SK-MEL-5 (cell line): ENCODE measurements at regions not wholly inside any gene's neighbourhood (a gene's known extent, or its start where the extent isn't known, plus 50 kb on each side); places are given as distances from the start of the nearest gene placed in this dataset.
A peak's percentile ranks its signal among the peaks of the same experiment; 100 is the strongest.

Experiments
- DNase-seq: peaks from one replicate; pipeline ENCODE4 v3.0.0-alpha.2; 2016; ENCODE audit warnings: low read depth, low spot score
- in situ Hi-C: cut with HindIII; loops from 2 replicates; pipeline ENCODE4 v1.10.0; 2016; ENCODE audit warnings: low sequenced_read_pairs, high pct_unique_total_duplicates, low pct_unique_long_range_greater_than_20kb

DNA sequence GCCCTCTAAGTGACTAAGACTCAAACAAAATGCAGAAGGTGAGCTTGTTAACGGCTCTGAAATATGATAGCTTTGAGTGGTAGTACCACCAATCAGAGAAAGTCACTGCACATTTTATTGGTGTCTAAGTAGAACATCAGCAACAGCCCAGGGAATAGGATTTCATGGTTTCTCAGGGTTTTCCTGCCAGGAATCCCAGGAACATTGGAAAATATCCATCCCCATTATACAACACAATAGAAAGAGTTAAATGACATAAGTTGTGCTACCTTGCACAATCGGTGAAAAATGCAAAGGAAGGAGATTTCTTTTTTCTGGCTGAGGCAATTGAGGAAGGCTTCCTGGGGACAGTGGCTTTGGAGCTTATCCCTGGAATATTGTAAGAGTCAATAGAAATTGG lies 283.1 kb downstream of the HLX start:
- in situ Hi-C loops, result no loop called here
- no peak for DNase-seq

- in situ Hi-C loops, result no loop called here
- no peak for DNase-seq
Measured at GRCh38 chr1:221162939-221163338, 283.7 kb downstream of the HLX start.

DNA sequence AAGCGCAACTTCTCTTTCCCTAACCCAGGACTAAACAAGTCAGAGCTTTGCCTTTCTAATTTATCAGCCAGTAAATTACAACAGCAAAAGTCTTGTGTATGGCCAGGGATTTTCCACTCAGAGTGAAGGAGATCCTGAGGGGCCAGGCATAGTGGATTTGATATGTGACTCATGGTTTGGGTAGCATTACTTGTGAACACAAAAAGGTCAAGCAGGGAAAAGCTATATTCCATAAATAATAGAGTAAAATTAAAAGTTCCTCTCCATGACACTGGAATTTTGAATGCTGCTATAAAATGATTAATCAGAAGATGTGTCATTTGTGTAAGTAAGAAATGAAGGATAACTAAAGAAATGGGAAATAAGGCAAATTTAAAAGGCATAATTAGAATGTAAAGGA lies 284.8 kb downstream of the HLX start:
- DNase-seq, result no peak
- in situ Hi-C loops, result no loop called here

GRCh38 chr1:221164951-221165838 lies 286.0 kb downstream of the HLX start:
- no peak for DNase-seq
- in situ Hi-C loops, result no loop called here

DNA sequence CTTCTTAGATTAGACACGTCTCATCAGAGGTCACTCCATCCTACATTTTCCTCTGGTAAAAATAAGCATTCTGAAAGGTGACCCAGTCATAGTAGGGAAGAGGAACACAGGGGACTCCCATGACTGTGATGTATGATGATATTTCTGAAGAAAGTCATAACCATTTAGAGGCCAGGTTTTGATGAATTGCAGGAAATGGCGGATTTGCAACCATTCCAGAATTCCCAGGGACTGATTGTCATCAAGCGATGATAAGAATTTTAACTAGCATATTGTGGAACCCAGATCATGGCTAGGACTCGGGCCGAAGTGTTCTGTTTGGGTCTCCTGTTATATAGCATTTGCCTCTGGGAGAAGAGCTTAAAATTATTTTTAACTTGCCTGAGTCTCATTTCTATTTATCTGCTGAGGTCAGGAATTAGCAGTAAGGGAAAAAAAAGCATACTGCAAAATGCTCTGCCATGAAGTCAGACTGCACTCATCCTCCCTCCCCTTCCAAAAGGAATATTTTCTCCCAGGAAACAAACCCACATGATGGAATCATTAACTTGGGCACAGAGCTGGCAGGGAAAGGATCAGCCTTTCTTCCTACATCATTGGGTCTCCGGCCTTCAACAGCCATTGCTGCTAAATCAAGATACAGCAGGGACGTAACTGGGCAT lies 286.7 kb downstream of the HLX start:
- in situ Hi-C loops, result no loop called here
- DNase-seq, result no peak

GRCh38 chr1:221166559-221167318 lies 287.5 kb downstream of the HLX start:
- in situ Hi-C loops, result no loop called here
- no peak for DNase-seq

DNA sequence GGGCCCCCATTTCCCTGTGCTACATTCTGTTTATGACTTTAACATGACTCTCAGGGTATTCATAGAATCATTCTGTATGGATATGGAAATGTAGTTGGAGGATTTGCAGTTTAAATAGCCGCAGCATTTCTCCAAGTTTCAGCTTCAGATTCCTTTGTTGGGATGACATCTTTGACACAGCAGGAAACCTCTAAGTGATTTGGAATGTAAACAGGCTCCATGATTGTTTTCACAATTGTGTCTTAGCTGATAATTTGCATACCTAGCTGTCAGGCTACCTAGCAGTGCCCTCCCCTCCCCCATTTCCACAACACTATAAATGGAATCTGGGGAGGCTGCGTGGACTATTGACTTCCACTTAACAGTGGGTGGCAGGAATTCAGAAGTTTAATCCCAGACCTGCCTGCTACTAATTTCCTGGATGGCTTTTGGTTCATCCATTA lies 290.2 kb downstream of the HLX start:
- DNase-seq, result no peak
- in situ Hi-C loops, result no loop called here

GRCh38 chr1:221170171-221170570 lies 290.9 kb downstream of the HLX start:
- DNase-seq, result no peak
- in situ Hi-C loops, result no loop called here

GRCh38 chr1:221171768-221172167 lies 292.5 kb downstream of the HLX start:
- DNase-seq, result no peak
- in situ Hi-C loops, result no loop called here

DNA sequence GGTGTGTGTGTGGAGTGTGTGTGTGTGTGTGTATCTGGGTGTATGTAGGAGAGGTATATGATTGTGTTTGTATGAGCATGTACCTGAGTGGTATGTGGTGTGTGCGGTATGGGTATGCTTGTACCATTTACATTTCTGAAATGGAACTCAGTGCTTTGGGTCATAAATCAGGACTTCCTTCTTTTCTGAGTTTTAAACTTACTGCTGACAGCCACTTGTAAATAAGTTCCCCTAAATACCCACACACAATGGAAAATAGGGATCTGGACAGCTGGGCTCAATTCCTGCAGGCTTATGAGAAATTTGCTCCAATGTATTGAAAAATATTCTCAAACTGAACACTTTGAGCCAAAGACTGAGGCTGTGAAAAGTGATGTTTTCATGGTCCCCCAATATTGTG lies 293.6 kb downstream of the HLX start:
- DNase-seq, result no peak
- in situ Hi-C loops, result no loop called here

- peak; percentile 52 for DNase-seq
- in situ Hi-C loops, result no loop called here
Measured at GRCh38 chr1:221174330-221174993, 295.2 kb downstream of the HLX start.

DNA sequence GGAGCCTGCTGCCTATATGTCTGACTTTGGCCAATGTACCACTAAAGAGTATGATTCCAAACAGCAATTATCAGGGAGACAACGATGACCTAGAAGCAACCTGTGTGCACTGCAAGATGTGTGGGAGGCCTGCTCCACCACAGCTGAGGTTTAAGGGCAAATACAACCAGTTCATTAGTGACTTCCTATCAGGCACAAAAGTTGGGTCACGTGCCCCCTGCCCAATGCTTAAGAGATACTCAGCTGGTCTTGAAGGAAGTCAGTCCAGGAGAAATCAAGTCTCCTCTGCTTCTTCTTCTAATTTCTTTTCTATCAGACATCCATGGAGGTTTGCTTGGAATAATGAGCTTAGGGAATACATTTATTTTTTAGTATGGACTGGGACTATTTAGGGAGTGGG lies 296.0 kb downstream of the HLX start:
- in situ Hi-C loops, result no loop called here
- DNase-seq, result no peak

GRCh38 chr1:221180704-221181368 lies 301.6 kb downstream of the HLX start:
- DNase-seq, result no peak
- in situ Hi-C loops, result no loop called here

DNA sequence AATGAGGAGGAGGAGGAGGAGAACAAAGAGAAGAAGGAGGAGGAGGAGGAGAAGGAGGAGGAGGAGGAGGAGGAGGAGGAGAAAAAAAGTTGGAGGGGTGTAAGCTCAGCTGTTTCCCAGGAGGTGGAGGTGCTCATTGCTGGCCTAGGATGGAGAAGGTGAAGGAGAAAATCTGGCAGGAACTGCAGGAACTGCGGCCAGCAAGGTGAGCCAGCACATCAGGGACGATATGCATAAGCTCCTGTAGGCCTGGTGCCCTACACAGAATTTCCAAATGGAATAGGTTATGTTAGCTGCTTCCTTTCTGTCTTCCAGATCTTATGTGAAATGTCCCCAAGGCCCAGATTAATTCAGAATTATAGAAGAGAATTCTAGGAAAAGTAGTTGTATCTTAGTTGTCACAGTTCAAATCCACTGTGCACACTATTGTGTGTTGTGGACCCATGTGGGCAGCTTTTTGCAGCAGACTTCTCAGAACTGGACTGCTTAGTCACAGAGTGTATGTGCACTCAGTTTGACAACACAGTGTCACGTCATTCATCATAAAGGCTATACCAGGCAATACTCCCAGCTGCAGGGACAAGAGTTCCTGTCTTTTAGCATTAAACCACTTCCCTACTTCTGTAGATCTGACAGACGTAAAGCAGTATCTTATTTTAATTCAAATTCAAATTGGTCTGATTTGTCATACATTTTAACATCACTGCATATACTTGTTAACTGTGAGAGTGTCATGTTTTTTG lies 303.7 kb downstream of the HLX start:
- no peak for DNase-seq
- in situ Hi-C loops, result no loop called here

- no peak for DNase-seq
- in situ Hi-C loops, result no loop called here
Measured at GRCh38 chr1:221184131-221184794, 305.0 kb downstream of the HLX start.

GRCh38 chr1:221187174-221187573 lies 307.9 kb downstream of the HLX start:
- peak; percentile 28 for DNase-seq
- in situ Hi-C loops, result no loop called here
